ENCODE measurements at regions not wholly inside any gene's neighbourhood (a gene's known extent, or its start where the extent isn't known, plus 50 kb on each side); places are given as distances from the start of the nearest gene placed in this dataset.

DNA sequence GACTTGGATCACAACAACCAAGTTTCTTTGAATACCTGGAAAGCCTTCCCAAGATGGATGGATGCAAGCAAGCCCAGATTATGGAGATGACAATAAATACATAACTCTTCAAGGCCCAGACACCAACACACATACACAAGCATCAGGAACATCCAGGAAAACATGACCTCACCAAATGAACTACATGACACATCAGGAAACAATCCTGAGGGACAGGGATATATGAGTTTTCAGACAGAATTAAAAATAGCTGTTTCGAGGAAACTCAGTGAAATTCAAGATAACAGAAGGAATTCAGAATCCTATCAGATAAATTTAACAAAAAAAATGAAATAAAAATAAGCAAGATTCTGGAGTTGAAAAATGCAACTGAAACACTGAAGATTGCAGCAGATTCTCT lies 659.4 kb downstream of the METTL15 start:
- TF ChIP-seq TCF7L2 (IDR thresholded peaks at IDR 0.05; ENCODE audit: borderline replicate concordance, extremely low read depth, insufficient read depth, insufficient read length) (no peak), EGR1 (IDR thresholded peaks at IDR 0.05; ENCODE audit: low read depth) (no peak), POLR2A (IDR thresholded peaks at IDR 0.05; ENCODE audit: borderline replicate concordance, extremely low read depth, insufficient read depth, insufficient read length) (no peak), POLR2AphosphoS5 (IDR thresholded peaks at IDR 0.05; ENCODE audit: low read depth, low read length) (no peak), ZFX (IDR thresholded peaks at IDR 0.05) (no peak), CEBPB (IDR thresholded peaks at IDR 0.05; ENCODE audit: low read depth) (no peak), REST (IDR thresholded peaks at IDR 0.05; ENCODE audit: low read depth) (no peak), JUND (IDR thresholded peaks at IDR 0.05) (no peak), SP1 (IDR thresholded peaks at IDR 0.05; ENCODE audit: low read depth) (no peak), SIN3A (IDR thresholded peaks at IDR 0.05; ENCODE audit: low read depth) (no peak), SRF (IDR thresholded peaks at IDR 0.05; ENCODE audit: low read depth) (no peak)
- TF ChIP-seq, protein P1, sequence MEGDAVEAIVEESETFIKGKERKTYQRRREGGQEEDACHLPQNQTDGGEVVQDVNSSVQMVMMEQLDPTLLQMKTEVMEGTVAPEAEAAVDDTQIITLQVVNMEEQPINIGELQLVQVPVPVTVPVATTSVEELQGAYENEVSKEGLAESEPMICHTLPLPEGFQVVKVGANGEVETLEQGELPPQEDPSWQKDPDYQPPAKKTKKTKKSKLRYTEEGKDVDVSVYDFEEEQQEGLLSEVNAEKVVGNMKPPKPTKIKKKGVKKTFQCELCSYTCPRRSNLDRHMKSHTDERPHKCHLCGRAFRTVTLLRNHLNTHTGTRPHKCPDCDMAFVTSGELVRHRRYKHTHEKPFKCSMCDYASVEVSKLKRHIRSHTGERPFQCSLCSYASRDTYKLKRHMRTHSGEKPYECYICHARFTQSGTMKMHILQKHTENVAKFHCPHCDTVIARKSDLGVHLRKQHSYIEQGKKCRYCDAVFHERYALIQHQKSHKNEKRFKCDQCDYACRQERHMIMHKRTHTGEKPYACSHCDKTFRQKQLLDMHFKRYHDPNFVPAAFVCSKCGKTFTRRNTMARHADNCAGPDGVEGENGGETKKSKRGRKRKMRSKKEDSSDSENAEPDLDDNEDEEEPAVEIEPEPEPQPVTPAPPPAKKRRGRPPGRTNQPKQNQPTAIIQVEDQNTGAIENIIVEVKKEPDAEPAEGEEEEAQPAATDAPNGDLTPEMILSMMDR (IDR thresholded peaks at IDR 0.05 in 2 of 3, conservative IDR thresholded peaks at IDR 0.05 in 1 of 3; ENCODE audit: borderline replicate concordance in 1 of 3, insufficient read depth in 1 of 3, low read depth in 2 of 3, low read length in 2 of 3) = no peak
